Breast epithelium (tissue), 4 donors: ENCODE measurements at regions not wholly inside any gene's neighbourhood (a gene's known extent, or its start where the extent isn't known, plus 50 kb on each side); places are given as distances from the start of the nearest gene placed in this dataset.

ENCODE experiments used
- DNase-seq, 2 donors: peaks; one replicate each; pipeline ENCODE4 v3.0.0-alpha.2; 2019; ENCODE audit warnings: low spot score in 2 of 2
- H3K27ac ChIP-seq, 2 donors: fragments of 200-600 bp; sonication (generic) in 1 of 2; one replicate each; pipeline ENCODE4 v1.5.1; 2016 to 2019; ENCODE audit warnings: mild to moderate bottlenecking in 1 of 2
- H3K27me3 ChIP-seq, 2 donors: fragments of 200-600 bp; sonication (generic) in 1 of 2; one replicate each; pipeline versions ENCODE4 v1.5.1 to v1.6.0; 2017 to 2019; ENCODE audit warnings: control low read depth in 1 of 2, mild to moderate bottlenecking in 1 of 2
- H3K36me3 ChIP-seq: fragments of 200-600 bp; one replicate; pipeline ENCODE4 v1.5.1; 2019
- H3K4me1 ChIP-seq, 2 donors: fragments of 200-600 bp; sonication (generic); one replicate each; pipeline ENCODE4 v1.5.1; 2016 to 2019; ENCODE audit warnings: control low read depth in 1 of 2
- H3K4me3 ChIP-seq, 3 donors: fragments of 200-600 bp; sonication (generic); 1 replicate in 2 of 3; 2 replicates in 1 of 3; pipeline ENCODE4 v1.5.1; 2016 to 2019; ENCODE audit warnings: mild to moderate bottlenecking in 3 of 3, moderate library complexity in 2 of 3
- H3K9me3 ChIP-seq, 2 donors: fragments of 200-600 bp; sonication (generic) in 1 of 2; one replicate each; pipeline ENCODE4 v1.5.1; 2016 to 2019; ENCODE audit warnings: control low read depth in 1 of 2
- CTCF ChIP-seq, 3 donors: fragments of 450-650 bp; IDR thresholded peaks; one replicate each; pipeline ENCODE4 v1.5.1; 2016 to 2017; ENCODE audit warnings: antibody characterized with exemption in 3 of 3, mild to moderate bottlenecking in 3 of 3, moderate library complexity in 3 of 3
- POLR2A ChIP-seq: fragments of 450-650 bp; IDR thresholded peaks from one replicate; pipeline ENCODE4 v1.6.1; 2016; ENCODE audit warnings: antibody characterized with exemption, mild to moderate bottlenecking, moderate library complexity
- POLR2AphosphoS5 ChIP-seq, 3 donors: sonication (generic); formaldehyde crosslinking; IDR thresholded peaks; one replicate each; pipeline ENCODE4 v1.6.1; 2017; ENCODE audit warnings: antibody characterized with exemption in 3 of 3
- intact Hi-C: fragments of 100-400 bp; cut with DNase I; formaldehyde crosslinking; loops from one replicate; pipeline ENCODE4 v1.15.1; 2023; ENCODE audit warnings: low total_unique reads

- intact Hi-C loops = no loop called here
Measured at GRCh38 chr2:34037157-34037556, 438.1 kb upstream of the FAM98A start.

GRCh38 chr2:34031097-34031496 is 432.0 kb upstream of the FAM98A start:
- Histone ChIP-seq H3K4me3 (no peak overlapping the region), H3K36me3 (no peaks in the 10 kb centered on the region), H3K4me1 (no peaks in the 10 kb centered on the region), H3K9me3 (no peaks in the 10 kb centered on the region), H3K27me3 (no peaks in the 10 kb centered on the region), H3K27ac (no peak overlapping the region)
- intact Hi-C loops = no loop called here
- DNase-seq = no peak
- TF ChIP-seq POLR2A = no peak
- TF ChIP-seq CTCF (IDR thresholded peaks at IDR 0.05) = no peak
- TF ChIP-seq POLR2AphosphoS5 (IDR thresholded peaks at IDR 0.05) = no peak

More at GRCh38 chr2:34037157-34037556, 438.1 kb upstream of the FAM98A start:
- no peak overlapping the region for H3K4me3 ChIP-seq
- no peak overlapping the region for H3K27ac ChIP-seq
- DNase-seq = no peak
- no peaks in the 10 kb centered on the region for H3K36me3 ChIP-seq
- no peaks in the 10 kb centered on the region for H3K4me1 ChIP-seq
- no peaks in the 10 kb centered on the region for H3K9me3 ChIP-seq
- H3K27me3 ChIP-seq = no peaks in the 10 kb centered on the region
- no peak for TF ChIP-seq POLR2A
- no peak for TF ChIP-seq POLR2AphosphoS5 (IDR thresholded peaks at IDR 0.05)
- no peak for TF ChIP-seq CTCF (IDR thresholded peaks at IDR 0.05)

- Histone ChIP-seq H3K9me3 (no peaks in the 10 kb centered on the region), H3K27me3 (no peaks in the 10 kb centered on the region), H3K27ac (no peak overlapping the region), H3K36me3 (no peaks in the 10 kb centered on the region), H3K4me1 (no peaks in the 10 kb centered on the region), H3K4me3 (no peak overlapping the region)
- no peak for DNase-seq
- intact Hi-C loops = no loop called here
- TF ChIP-seq POLR2AphosphoS5 (IDR thresholded peaks at IDR 0.05) (no peak), POLR2A (no peak), CTCF (IDR thresholded peaks at IDR 0.05) (no peak)
Measured at GRCh38 chr2:34030273-34030672, 431.2 kb upstream of the FAM98A start.

- Histone ChIP-seq H3K36me3 (no peaks in the 10 kb centered on the region), H3K27ac (no peak overlapping the region), H3K4me3 (no peak overlapping the region), H3K9me3 (no peaks in the 10 kb centered on the region), H3K4me1 (no peaks in the 10 kb centered on the region), H3K27me3 (no peaks in the 10 kb centered on the region)
- intact Hi-C loops = no loop called here
- no peak for TF ChIP-seq POLR2A
- no peak for TF ChIP-seq CTCF (IDR thresholded peaks at IDR 0.05)
- TF ChIP-seq POLR2AphosphoS5 (IDR thresholded peaks at IDR 0.05) = no peak
- DNase-seq = no peak
Measured at GRCh38 chr2:34029073-34029472, 430.0 kb upstream of the FAM98A start.

GRCh38 chr2:34025196-34025595 is 426.1 kb upstream of the FAM98A start:
- no peak for DNase-seq
- no peak for TF ChIP-seq POLR2AphosphoS5 (IDR thresholded peaks at IDR 0.05)
- no peak for TF ChIP-seq CTCF (IDR thresholded peaks at IDR 0.05)
- no peak for TF ChIP-seq POLR2A
- Histone ChIP-seq H3K4me1 (no peaks in the 10 kb centered on the region), H3K4me3 (no peak overlapping the region), H3K27ac (no peak overlapping the region), H3K27me3 (no peaks in the 10 kb centered on the region), H3K36me3 (no peaks in the 10 kb centered on the region), H3K9me3 (peaks cover 0 to 7% of the 10 kb centered on the region in 2 donors)
- intact Hi-C loops = no loop called here
